Ishikawa (cell line): ENCODE measurements at regions not wholly inside any gene's neighbourhood (a gene's known extent, or its start where the extent isn't known, plus 50 kb on each side); places are given as distances from the start of the nearest gene placed in this dataset.
A peak's percentile ranks its signal among the peaks of the same experiment; 100 is the strongest.

Experiments
- FOXM1 ChIP-seq: IDR thresholded peaks from 2 replicates; pipeline ENCODE4 v1.6.1; 2012; ENCODE audit warnings: low read depth, borderline replicate concordance
- MAX ChIP-seq: IDR thresholded peaks from 2 replicates; pipeline ENCODE4 v1.6.1; 2012
- RAD21 ChIP-seq: IDR thresholded peaks from 2 replicates; pipeline ENCODE4 v1.6.1; 2012; ENCODE audit warnings: low read depth
- YY1 ChIP-seq: IDR thresholded peaks from 2 replicates; pipeline ENCODE4 v1.6.1; 2012; ENCODE audit warnings: low read depth

- TF ChIP-seq RAD21 (peak; percentile 20; the same call in 1 of the 2 replicates), MAX (peak; percentile 28; the same call in 1 of the 2 replicates), FOXM1 (peak; percentile 83; the same call in 1 of the 2 replicates), YY1 (peak; percentile 52; the same call in 1 of the 2 replicates)
Observed at GRCh38 chr3:23685541-23686258, 120.1 kb upstream of the UBE2E1 start.
